ENCODE measurements at regions not wholly inside any gene's neighbourhood (a gene's known extent, or its start where the extent isn't known, plus 50 kb on each side); places are given as distances from the start of the nearest gene placed in this dataset.

DNA sequence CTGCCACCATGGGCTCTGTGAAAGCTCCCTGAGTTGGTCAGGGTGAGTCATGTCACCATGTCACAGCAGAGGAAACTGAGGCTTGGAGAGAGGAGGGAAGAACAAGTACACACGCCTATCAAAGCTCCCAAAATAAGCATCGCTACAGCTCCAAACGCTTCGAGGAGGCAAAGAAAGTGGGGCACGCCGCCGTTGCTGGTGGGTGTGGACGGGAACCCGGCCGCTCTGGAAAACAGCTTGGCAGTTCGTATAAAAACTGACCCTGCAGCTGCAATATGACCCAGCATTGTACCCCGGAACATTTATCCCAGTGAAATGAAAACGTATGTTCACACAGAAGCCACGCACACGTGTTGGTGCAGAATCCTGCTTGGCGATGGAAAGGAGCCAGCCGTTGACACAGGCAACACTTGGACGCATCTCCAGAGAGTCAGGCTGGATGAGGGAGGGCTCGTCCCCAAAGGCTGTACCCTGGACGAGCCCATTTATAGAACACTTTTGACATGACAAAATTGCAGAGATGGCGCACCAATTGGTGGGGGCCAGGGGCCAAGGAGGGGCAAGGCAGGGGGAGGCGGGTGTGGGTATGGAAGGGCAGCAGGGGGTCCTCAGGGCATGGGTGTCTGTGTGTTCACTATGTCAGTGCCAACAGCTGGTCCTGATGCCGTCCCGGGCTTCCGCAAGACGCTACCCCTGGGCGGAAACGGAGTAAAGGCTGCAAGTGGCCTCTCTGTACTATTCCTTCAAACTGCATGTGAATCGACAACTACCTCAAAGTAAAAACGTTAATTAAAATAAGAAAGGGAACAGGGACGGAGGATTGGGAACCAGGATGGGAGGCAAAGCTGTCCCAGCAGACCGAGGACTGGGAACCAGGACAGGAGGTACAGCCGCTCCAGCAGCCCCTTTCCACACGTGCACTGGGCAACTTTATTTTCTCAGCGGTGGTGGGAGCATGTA lies 173.0 kb downstream of the OLFM1 start:
- TF ChIP-seq, protein P1, sequence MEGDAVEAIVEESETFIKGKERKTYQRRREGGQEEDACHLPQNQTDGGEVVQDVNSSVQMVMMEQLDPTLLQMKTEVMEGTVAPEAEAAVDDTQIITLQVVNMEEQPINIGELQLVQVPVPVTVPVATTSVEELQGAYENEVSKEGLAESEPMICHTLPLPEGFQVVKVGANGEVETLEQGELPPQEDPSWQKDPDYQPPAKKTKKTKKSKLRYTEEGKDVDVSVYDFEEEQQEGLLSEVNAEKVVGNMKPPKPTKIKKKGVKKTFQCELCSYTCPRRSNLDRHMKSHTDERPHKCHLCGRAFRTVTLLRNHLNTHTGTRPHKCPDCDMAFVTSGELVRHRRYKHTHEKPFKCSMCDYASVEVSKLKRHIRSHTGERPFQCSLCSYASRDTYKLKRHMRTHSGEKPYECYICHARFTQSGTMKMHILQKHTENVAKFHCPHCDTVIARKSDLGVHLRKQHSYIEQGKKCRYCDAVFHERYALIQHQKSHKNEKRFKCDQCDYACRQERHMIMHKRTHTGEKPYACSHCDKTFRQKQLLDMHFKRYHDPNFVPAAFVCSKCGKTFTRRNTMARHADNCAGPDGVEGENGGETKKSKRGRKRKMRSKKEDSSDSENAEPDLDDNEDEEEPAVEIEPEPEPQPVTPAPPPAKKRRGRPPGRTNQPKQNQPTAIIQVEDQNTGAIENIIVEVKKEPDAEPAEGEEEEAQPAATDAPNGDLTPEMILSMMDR (conservative IDR thresholded peaks at IDR 0.05 in 1 of 2, IDR thresholded peaks at IDR 0.05 in 1 of 2; ENCODE audit: low read depth in 1 of 2, low read length in 2 of 2), result no peak
- no peak for TF ChIP-seq EZH2 (IDR thresholded peaks at IDR 0.05; ENCODE audit: low read length, missing control alignments)
